Neural progenitor cell (in vitro differentiated cells): ENCODE measurements at regions not wholly inside any gene's neighbourhood (a gene's known extent, or its start where the extent isn't known, plus 50 kb on each side); places are given as distances from the start of the nearest gene placed in this dataset.

ENCODE experiments used
- DNase-seq: peaks from one replicate; pipeline ENCODE4 v3.0.0-alpha.2; 2016; ENCODE audit warnings: low spot score
- H2AFZ ChIP-seq: fragments of 200-600 bp; sonication (generic); replicated peaks from 2 replicates; pipeline ENCODE4 v1.6.1; 2016; ENCODE audit warnings: antibody characterized with exemption
- H3F3A ChIP-seq: fragments of 200-600 bp; sonication (generic); 2 replicates; pipeline ENCODE4 v1.6.1; 2016; ENCODE audit warnings: antibody characterized with exemption, low read depth
- H3K27ac ChIP-seq: fragments of 200-600 bp; sonication (generic); 2 replicates; pipeline ENCODE4 v1.5.1; 2016; ENCODE audit warnings: mild to moderate bottlenecking
- H3K27me3 ChIP-seq: fragments of 200-600 bp; sonication (generic); 2 replicates; pipeline ENCODE4 v1.6.1; 2016; ENCODE audit warnings: mild to moderate bottlenecking, moderate library complexity
- H3K36me3 ChIP-seq: fragments of 200-600 bp; sonication (generic); 2 replicates; pipeline ENCODE4 v1.5.1; 2016
- H3K4me1 ChIP-seq: fragments of 200-600 bp; sonication (generic); 2 replicates; pipeline ENCODE4 v1.6.1; 2016; ENCODE audit warnings: mixed run types
- H3K4me2 ChIP-seq: fragments of 200-600 bp; sonication (generic); 2 replicates; pipeline ENCODE4 v1.6.1; 2016
- H3K4me3 ChIP-seq: fragments of 200-600 bp; sonication (generic); 2 replicates; pipeline ENCODE4 v1.5.1; 2016
- H3K79me2 ChIP-seq: fragments of 200-600 bp; sonication (generic); 2 replicates; pipeline ENCODE4 v1.6.1; 2016; ENCODE audit warnings: low read depth
- H3K9ac ChIP-seq: fragments of 200-600 bp; sonication (generic); 2 replicates; pipeline ENCODE4 v1.6.1; 2016
- H3K9me3 ChIP-seq: fragments of 200-600 bp; sonication (generic); 2 replicates; pipeline ENCODE4 v1.5.1; 2016; ENCODE audit warnings: low read depth
- H4K20me1 ChIP-seq: fragments of 200-600 bp; sonication (generic); 2 replicates; pipeline ENCODE4 v1.6.1; 2016; ENCODE audit warnings: low read depth
- H3K27ac Mint-ChIP-seq: 3 replicates; pipeline ENCODE4 v1.8.0; 2021; ENCODE audit warnings: mixed read lengths
- H3K27me3 Mint-ChIP-seq: 2 replicates; pipeline ENCODE4 v1.8.0; 2022; ENCODE audit warnings: low read depth, mild to moderate bottlenecking, inconsistent platforms, moderate library complexity, mixed read lengths; ENCODE audit not compliant: insufficient read depth
- H3K36me3 Mint-ChIP-seq: 3 replicates; pipeline ENCODE4 v1.8.0; 2021; ENCODE audit warnings: mixed read lengths
- H3K4me1 Mint-ChIP-seq: 3 replicates; pipeline ENCODE4 v1.8.0; 2021; ENCODE audit warnings: mixed read lengths
- H3K4me3 Mint-ChIP-seq: 3 replicates; pipeline ENCODE4 v1.8.0; 2021; ENCODE audit warnings: mild to moderate bottlenecking, moderate library complexity, mixed read lengths
- H3K9me3 Mint-ChIP-seq: 3 replicates; pipeline ENCODE4 v1.8.0; 2020; ENCODE audit warnings: mixed read lengths
- EZH2 ChIP-seq: fragments of 200-600 bp; sonication (generic); IDR thresholded peaks from 2 replicates; pipeline ENCODE4 v1.6.1; 2017; ENCODE audit warnings: antibody characterized with exemption, mild to moderate bottlenecking, moderate library complexity
- EZH2phosphoT487 ChIP-seq: fragments of 200-600 bp; sonication (generic); IDR thresholded peaks from 2 replicates; pipeline ENCODE4 v1.6.1; 2017; ENCODE audit warnings: antibody characterized with exemption
- TF ChIP-seq, protein P1 (sequence below): fragments of 200-600 bp; sonication (generic); IDR thresholded peaks from 2 replicates; pipeline ENCODE4 v1.5.1; 2017; ENCODE audit warnings: antibody characterized with exemption, mild to moderate bottlenecking

DNA sequence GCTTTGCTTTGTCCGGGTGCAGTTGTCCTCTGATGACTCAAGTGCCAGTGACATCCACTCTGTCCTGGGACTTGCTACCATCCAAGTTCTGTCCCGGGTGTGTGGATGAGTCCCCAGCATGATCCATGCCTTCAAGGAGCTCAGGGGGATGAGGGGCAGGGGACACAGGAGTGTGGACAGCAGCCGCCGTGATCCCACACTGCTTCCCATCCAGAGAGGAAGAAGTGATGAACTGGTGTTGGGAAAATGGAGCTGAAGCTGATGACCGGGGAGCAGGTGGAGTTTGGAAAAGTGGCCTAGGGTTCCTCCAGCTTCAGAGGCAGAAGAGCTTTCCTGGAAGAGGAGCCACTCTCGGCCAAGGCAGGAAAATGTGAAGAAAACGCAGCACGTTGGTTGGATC is 249.6 kb upstream of the TNRC6C start:
- DNase-seq, result no peak
- no peaks in the 10 kb centered on the region for H3K4me1 ChIP-seq
- no peaks in the 10 kb centered on the region for H3F3A ChIP-seq
- H3K9me3 Mint-ChIP-seq, result peaks cover 38% of the 10 kb centered on the region
- H3K9me3 ChIP-seq, result peaks cover 20% of the 10 kb centered on the region
- no peak overlapping the region for H3K4me3 ChIP-seq
- H3K27ac ChIP-seq, result no peak overlapping the region
- no peaks in the 10 kb centered on the region for H3K36me3 Mint-ChIP-seq
- TF ChIP-seq, protein P1, sequence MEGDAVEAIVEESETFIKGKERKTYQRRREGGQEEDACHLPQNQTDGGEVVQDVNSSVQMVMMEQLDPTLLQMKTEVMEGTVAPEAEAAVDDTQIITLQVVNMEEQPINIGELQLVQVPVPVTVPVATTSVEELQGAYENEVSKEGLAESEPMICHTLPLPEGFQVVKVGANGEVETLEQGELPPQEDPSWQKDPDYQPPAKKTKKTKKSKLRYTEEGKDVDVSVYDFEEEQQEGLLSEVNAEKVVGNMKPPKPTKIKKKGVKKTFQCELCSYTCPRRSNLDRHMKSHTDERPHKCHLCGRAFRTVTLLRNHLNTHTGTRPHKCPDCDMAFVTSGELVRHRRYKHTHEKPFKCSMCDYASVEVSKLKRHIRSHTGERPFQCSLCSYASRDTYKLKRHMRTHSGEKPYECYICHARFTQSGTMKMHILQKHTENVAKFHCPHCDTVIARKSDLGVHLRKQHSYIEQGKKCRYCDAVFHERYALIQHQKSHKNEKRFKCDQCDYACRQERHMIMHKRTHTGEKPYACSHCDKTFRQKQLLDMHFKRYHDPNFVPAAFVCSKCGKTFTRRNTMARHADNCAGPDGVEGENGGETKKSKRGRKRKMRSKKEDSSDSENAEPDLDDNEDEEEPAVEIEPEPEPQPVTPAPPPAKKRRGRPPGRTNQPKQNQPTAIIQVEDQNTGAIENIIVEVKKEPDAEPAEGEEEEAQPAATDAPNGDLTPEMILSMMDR, result no peak
- no peak for TF ChIP-seq EZH2phosphoT487
- no peak for TF ChIP-seq EZH2
- no peaks in the 10 kb centered on the region for H3K27me3 ChIP-seq
- H3K27me3 Mint-ChIP-seq, result peaks cover 15% of the 10 kb centered on the region
- no peak overlapping the region for H3K9ac ChIP-seq
- H3K36me3 ChIP-seq, result peaks cover 9% of the 10 kb centered on the region
- no peaks in the 10 kb centered on the region for H3K4me1 Mint-ChIP-seq
- no peak overlapping the region for H3K4me3 Mint-ChIP-seq
- no peak overlapping the region for H2AFZ ChIP-seq
- no peaks in the 10 kb centered on the region for H4K20me1 ChIP-seq
- no peak overlapping the region for H3K4me2 ChIP-seq
- no peak overlapping the region for H3K27ac Mint-ChIP-seq
- H3K79me2 ChIP-seq, result no peaks in the 10 kb centered on the region

DNA sequence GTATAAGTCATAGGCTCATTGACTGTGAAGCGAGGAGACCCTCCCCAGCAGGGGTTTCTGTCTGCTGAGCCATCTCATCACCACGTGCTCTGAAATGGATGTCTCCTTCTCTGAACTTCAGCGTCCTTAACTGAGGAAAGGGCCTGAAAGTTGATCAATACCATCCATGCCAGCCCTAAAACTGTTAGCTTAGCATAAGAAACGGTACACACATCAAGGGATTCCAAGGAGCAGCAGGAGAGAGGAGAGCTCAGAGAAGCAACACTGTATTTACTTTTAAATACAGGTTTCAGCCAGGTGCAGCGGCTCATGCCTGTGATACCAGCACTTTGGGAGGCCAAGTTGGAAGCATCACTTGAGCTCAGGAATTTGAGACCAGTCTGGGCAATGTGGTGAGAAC is 248.9 kb upstream of the TNRC6C start:
- no peaks in the 10 kb centered on the region for H4K20me1 ChIP-seq
- no peaks in the 10 kb centered on the region for H3K36me3 Mint-ChIP-seq
- DNase-seq, result no peak

DNA sequence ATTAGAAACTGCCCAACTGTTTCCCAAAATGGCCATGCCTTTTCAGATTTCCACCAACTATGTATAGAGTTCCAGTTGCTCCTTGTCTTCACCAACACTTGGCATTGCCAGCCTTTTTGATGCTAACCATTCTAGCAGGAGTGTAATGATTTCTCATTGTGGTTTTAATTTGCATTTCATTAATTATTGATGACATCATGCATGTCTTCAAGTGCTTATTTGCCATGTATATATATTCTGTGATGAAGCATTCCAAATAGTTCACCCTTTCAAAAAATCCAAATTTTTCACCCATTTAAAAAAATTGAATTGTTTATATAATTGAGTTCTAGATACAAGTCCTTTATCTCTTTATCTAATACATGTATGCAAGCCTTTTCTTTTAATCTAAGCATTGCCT is 245.9 kb upstream of the TNRC6C start:
- peaks cover 29% of the 10 kb centered on the region for H3K9me3 Mint-ChIP-seq
- H3K27me3 ChIP-seq, result no peaks in the 10 kb centered on the region
- peaks cover 2% of the 10 kb centered on the region for H3K4me1 Mint-ChIP-seq
- peaks cover 7% of the 10 kb centered on the region for H3K4me1 ChIP-seq
- no peak overlapping the region for H2AFZ ChIP-seq
- no peaks in the 10 kb centered on the region for H3K36me3 Mint-ChIP-seq
- peaks cover 9% of the 10 kb centered on the region for H3K36me3 ChIP-seq
- H4K20me1 ChIP-seq, result no peaks in the 10 kb centered on the region
- no peak overlapping the region for H3K4me3 ChIP-seq
- no peak overlapping the region for H3K4me2 ChIP-seq
- H3K9me3 ChIP-seq, result peaks cover 19% of the 10 kb centered on the region
- H3K27me3 Mint-ChIP-seq, result peaks cover 10% of the 10 kb centered on the region
- H3K79me2 ChIP-seq, result no peaks in the 10 kb centered on the region
- no peak overlapping the region for H3K4me3 Mint-ChIP-seq
- no peak overlapping the region for H3K27ac Mint-ChIP-seq
- no peak overlapping the region for H3K9ac ChIP-seq
- no peak overlapping the region for H3K27ac ChIP-seq
- DNase-seq, result no peak
- no peak for TF ChIP-seq EZH2
- TF ChIP-seq EZH2phosphoT487, result no peak
- TF ChIP-seq, protein P1, result no peak
- H3F3A ChIP-seq, result peaks cover 22% of the 10 kb centered on the region

More for the DNA sequence above, 248.9 kb upstream of the TNRC6C start:
- Mint-ChIP-seq H3K9me3 (peaks cover 39% of the 10 kb centered on the region), H3K4me1 (no peaks in the 10 kb centered on the region), H3K4me3 (no peak overlapping the region), H3K27me3 (peaks cover 15% of the 10 kb centered on the region), H3K27ac (no peak overlapping the region)
- peaks cover 9% of the 10 kb centered on the region for H3K36me3 ChIP-seq
- no peaks in the 10 kb centered on the region for H3K27me3 ChIP-seq
- no peak overlapping the region for H3K9ac ChIP-seq
- no peak for TF ChIP-seq EZH2phosphoT487
- no peak for TF ChIP-seq EZH2
- TF ChIP-seq, protein P1, result no peak
- H3K79me2 ChIP-seq, result no peaks in the 10 kb centered on the region
- H3K4me2 ChIP-seq, result no peak overlapping the region
- H2AFZ ChIP-seq, result no peak overlapping the region
- no peaks in the 10 kb centered on the region for H3K4me1 ChIP-seq
- H3K4me3 ChIP-seq, result no peak overlapping the region
- H3K27ac ChIP-seq, result no peak overlapping the region
- no peaks in the 10 kb centered on the region for H3F3A ChIP-seq
- peaks cover 18% of the 10 kb centered on the region for H3K9me3 ChIP-seq
